HL-60 (cell line): ENCODE measurements at regions not wholly inside any gene's neighbourhood (a gene's known extent, or its start where the extent isn't known, plus 50 kb on each side); places are given as distances from the start of the nearest gene placed in this dataset.

Experiments used
- DNase-seq, 2 experiments: peaks; one replicate each; pipeline ENCODE4 v3.0.0-alpha.2; 2010 to 2020; ENCODE audit warnings: low read depth in 1 of 2, low spot score in 1 of 2
- H3K27ac ChIP-seq: fragments of 250-450 bp; sonication (Bioruptor Pico); replicated peaks from 2 replicates; pipeline ENCODE4 v1.5.1; 2020; ENCODE audit warnings: mild to moderate bottlenecking, moderate library complexity
- H3K27me3 ChIP-seq: fragments of 250-450 bp; sonication (Bioruptor Pico); 2 replicates; pipeline ENCODE4 v1.5.1; 2021; ENCODE audit warnings: mild to moderate bottlenecking, moderate library complexity; ENCODE audit not compliant: insufficient read depth, poor library complexity, severe bottlenecking
- H3K4me3 ChIP-seq: replicated peaks from 2 replicates; pipeline ENCODE4 v1.5.1; 2011; ENCODE audit warnings: mild to moderate bottlenecking, control low read depth, low read length; ENCODE audit not compliant: insufficient read depth
- GABPA ChIP-seq: IDR thresholded peaks from 2 replicates; pipeline ENCODE4 v1.6.1; 2012; ENCODE audit warnings: low read depth
- POLR2AphosphoS5 ChIP-seq: IDR thresholded peaks from 2 replicates; pipeline ENCODE4 v1.6.1; 2012; ENCODE audit warnings: low read depth
- SPI1 ChIP-seq: IDR thresholded peaks from 2 replicates; pipeline ENCODE4 v1.6.1; 2012; ENCODE audit warnings: low read depth, mild to moderate bottlenecking, borderline replicate concordance
- TF ChIP-seq, protein P1 (sequence below): IDR thresholded peaks from one replicate; pipeline ENCODE4 v1.5.1; 2011; ENCODE audit warnings: low read length, control low read depth, inconsistent platforms; ENCODE audit not compliant: insufficient read depth
- TF ChIP-seq, protein P2 (sequence below): IDR thresholded peaks from 2 replicates; pipeline ENCODE4 v1.6.1; 2012; ENCODE audit warnings: low read depth; ENCODE audit not compliant: insufficient replicate concordance

GRCh38 chr7:114100810-114101209, 182.0 kb upstream of the PPP1R3A start:
- H3K4me3 ChIP-seq = no peak overlapping the region
- DNase-seq = no peak
- TF ChIP-seq, protein P1, sequence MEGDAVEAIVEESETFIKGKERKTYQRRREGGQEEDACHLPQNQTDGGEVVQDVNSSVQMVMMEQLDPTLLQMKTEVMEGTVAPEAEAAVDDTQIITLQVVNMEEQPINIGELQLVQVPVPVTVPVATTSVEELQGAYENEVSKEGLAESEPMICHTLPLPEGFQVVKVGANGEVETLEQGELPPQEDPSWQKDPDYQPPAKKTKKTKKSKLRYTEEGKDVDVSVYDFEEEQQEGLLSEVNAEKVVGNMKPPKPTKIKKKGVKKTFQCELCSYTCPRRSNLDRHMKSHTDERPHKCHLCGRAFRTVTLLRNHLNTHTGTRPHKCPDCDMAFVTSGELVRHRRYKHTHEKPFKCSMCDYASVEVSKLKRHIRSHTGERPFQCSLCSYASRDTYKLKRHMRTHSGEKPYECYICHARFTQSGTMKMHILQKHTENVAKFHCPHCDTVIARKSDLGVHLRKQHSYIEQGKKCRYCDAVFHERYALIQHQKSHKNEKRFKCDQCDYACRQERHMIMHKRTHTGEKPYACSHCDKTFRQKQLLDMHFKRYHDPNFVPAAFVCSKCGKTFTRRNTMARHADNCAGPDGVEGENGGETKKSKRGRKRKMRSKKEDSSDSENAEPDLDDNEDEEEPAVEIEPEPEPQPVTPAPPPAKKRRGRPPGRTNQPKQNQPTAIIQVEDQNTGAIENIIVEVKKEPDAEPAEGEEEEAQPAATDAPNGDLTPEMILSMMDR = no peak
- TF ChIP-seq SPI1 (no peak), GABPA (no peak), POLR2AphosphoS5 (no peak)
- TF ChIP-seq, protein P2, sequence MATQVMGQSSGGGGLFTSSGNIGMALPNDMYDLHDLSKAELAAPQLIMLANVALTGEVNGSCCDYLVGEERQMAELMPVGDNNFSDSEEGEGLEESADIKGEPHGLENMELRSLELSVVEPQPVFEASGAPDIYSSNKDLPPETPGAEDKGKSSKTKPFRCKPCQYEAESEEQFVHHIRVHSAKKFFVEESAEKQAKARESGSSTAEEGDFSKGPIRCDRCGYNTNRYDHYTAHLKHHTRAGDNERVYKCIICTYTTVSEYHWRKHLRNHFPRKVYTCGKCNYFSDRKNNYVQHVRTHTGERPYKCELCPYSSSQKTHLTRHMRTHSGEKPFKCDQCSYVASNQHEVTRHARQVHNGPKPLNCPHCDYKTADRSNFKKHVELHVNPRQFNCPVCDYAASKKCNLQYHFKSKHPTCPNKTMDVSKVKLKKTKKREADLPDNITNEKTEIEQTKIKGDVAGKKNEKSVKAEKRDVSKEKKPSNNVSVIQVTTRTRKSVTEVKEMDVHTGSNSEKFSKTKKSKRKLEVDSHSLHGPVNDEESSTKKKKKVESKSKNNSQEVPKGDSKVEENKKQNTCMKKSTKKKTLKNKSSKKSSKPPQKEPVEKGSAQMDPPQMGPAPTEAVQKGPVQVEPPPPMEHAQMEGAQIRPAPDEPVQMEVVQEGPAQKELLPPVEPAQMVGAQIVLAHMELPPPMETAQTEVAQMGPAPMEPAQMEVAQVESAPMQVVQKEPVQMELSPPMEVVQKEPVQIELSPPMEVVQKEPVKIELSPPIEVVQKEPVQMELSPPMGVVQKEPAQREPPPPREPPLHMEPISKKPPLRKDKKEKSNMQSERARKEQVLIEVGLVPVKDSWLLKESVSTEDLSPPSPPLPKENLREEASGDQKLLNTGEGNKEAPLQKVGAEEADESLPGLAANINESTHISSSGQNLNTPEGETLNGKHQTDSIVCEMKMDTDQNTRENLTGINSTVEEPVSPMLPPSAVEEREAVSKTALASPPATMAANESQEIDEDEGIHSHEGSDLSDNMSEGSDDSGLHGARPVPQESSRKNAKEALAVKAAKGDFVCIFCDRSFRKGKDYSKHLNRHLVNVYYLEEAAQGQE = no peak
- no peaks in the 10 kb centered on the region for H3K27me3 ChIP-seq
- no peak overlapping the region for H3K27ac ChIP-seq

GRCh38 chr7:114099337-114099736, 180.5 kb upstream of the PPP1R3A start:
- TF ChIP-seq SPI1 = no peak
- no peak for TF ChIP-seq POLR2AphosphoS5
- TF ChIP-seq, protein P2 = no peak
- TF ChIP-seq, protein P1 = no peak
- no peak for TF ChIP-seq GABPA
- DNase-seq = no peak

GRCh38 chr7:114095885-114096284, 177.1 kb upstream of the PPP1R3A start:
- no peaks in the 10 kb centered on the region for H3K27me3 ChIP-seq
- no peak for DNase-seq
- no peak overlapping the region for H3K4me3 ChIP-seq
- TF ChIP-seq SPI1 = no peak
- TF ChIP-seq, protein P2 = no peak
- TF ChIP-seq GABPA = no peak
- TF ChIP-seq, protein P1 = no peak
- TF ChIP-seq POLR2AphosphoS5 = no peak
- H3K27ac ChIP-seq = no peak overlapping the region

More at GRCh38 chr7:114099337-114099736, 180.5 kb upstream of the PPP1R3A start:
- Histone ChIP-seq H3K27me3 (no peaks in the 10 kb centered on the region), H3K27ac (no peak overlapping the region), H3K4me3 (no peak overlapping the region)
